ENCODE measurements at regions not wholly inside any gene's neighbourhood (a gene's known extent, or its start where the extent isn't known, plus 50 kb on each side); places are given as distances from the start of the nearest gene placed in this dataset.
"Not testable (repeated sequence)": the region's sequence is repeated elsewhere in the genome, so short reads cannot be mapped to it uniquely, and the experiment has no call there.

- peak; percentile 7 for DNase-seq (ENCODE audit: low spot score)
Observed at GRCh38 chr3:64806668-64807605, 119.1 kb upstream of the ADAMTS9 start.

- DNase-seq (ENCODE audit: low spot score), result no peak
Observed at GRCh38 chr3:64805978-64806377, 118.2 kb upstream of the ADAMTS9 start.

GRCh38 chr3:64805248-64805647 lies 117.4 kb upstream of the ADAMTS9 start:
- DNase-seq (ENCODE audit: low spot score), result no peak

- no peak for DNase-seq (ENCODE audit: low spot score)
Observed at GRCh38 chr3:64803469-64803868, 115.7 kb upstream of the ADAMTS9 start.

GRCh38 chr3:64802460-64802859 lies 114.7 kb upstream of the ADAMTS9 start:
- no peak for DNase-seq (ENCODE audit: low spot score)

GRCh38 chr3:64801856-64802255 lies 114.1 kb upstream of the ADAMTS9 start:
- no peak for DNase-seq (ENCODE audit: low spot score)

- peak; percentile 49 for DNase-seq (ENCODE audit: low spot score)
Observed at GRCh38 chr3:64799606-64800005, 111.8 kb upstream of the ADAMTS9 start.

GRCh38 chr3:64798316-64798715 lies 110.5 kb upstream of the ADAMTS9 start:
- DNase-seq (ENCODE audit: low spot score), result no peak

- no peak for DNase-seq (ENCODE audit: low spot score)
Observed at GRCh38 chr3:64796607-64797399, 109.0 kb upstream of the ADAMTS9 start.

- DNase-seq (ENCODE audit: low spot score), result no peak
Observed at GRCh38 chr3:64792445-64792844, 104.6 kb upstream of the ADAMTS9 start.

GRCh38 chr3:64789111-64789510 lies 101.3 kb upstream of the ADAMTS9 start:
- no peak for DNase-seq (ENCODE audit: low spot score)

- no peak for DNase-seq (ENCODE audit: low spot score)
Observed at GRCh38 chr3:64783200-64783599, 95.4 kb upstream of the ADAMTS9 start.

GRCh38 chr3:64780923-64781322 lies 93.1 kb upstream of the ADAMTS9 start:
- DNase-seq (ENCODE audit: low spot score), result not testable (repeated sequence)

GRCh38 chr3:64773137-64773536 lies 85.3 kb upstream of the ADAMTS9 start:
- DNase-seq (ENCODE audit: low spot score), result no peak

- DNase-seq (ENCODE audit: low spot score), result no peak
Observed at GRCh38 chr3:64766440-64766839, 78.6 kb upstream of the ADAMTS9 start.

- no peak for DNase-seq (ENCODE audit: low spot score)
Observed at GRCh38 chr3:64765947-64766346, 78.1 kb upstream of the ADAMTS9 start.

GRCh38 chr3:64764386-64764929 lies 76.7 kb upstream of the ADAMTS9 start:
- DNase-seq (ENCODE audit: low spot score), result no peak

GRCh38 chr3:64763980-64764379 lies 76.2 kb upstream of the ADAMTS9 start:
- peak; percentile 11 for DNase-seq (ENCODE audit: low spot score)

GRCh38 chr3:64761729-64762128 lies 73.9 kb upstream of the ADAMTS9 start:
- no peak for DNase-seq (ENCODE audit: low spot score)

- DNase-seq (ENCODE audit: low spot score), result no peak
Observed at GRCh38 chr3:64760258-64760657, 72.5 kb upstream of the ADAMTS9 start.

GRCh38 chr3:64759811-64760210 lies 72.0 kb upstream of the ADAMTS9 start:
- no peak for DNase-seq (ENCODE audit: low spot score)

GRCh38 chr3:64756398-64756986 lies 68.7 kb upstream of the ADAMTS9 start:
- DNase-seq (ENCODE audit: low spot score), result no peak
